ENCODE measurements at regions not wholly inside any gene's neighbourhood (a gene's known extent, or its start where the extent isn't known, plus 50 kb on each side); places are given as distances from the start of the nearest gene placed in this dataset.
A peak's percentile ranks its signal among the peaks of the same experiment; 100 is the strongest.

DNA sequence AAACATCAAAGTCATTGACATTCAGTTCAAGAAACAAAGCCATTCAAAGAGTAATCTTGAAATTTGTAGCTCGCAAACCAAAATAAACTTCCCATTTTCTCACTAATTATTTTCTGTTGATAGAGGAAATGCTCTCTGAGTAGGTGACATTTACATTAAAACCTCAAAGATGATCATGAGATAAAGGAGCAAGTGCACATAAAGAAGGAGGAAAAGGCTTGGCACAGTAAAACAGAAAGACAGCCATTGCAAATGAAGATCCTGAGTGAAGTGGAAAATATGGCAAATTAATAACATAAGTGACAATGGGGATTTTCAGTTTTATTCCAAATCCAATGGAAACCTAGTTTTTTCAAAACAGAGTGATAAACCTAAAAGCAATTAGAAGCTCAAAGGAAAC lies 2320.8 kb downstream of the ARAP2 start:
- H3K9me3 Mint-ChIP-seq = no peaks in the 10 kb centered on the region
- Histone ChIP-seq H3K4me2 (no peak overlapping the region), H3F3A (ENCODE audit: low read depth) (no peaks in the 10 kb centered on the region), H3K9me3 (ENCODE audit: low read depth) (no peaks in the 10 kb centered on the region), H3K4me3 (no peak overlapping the region), H3K9ac (no peak overlapping the region), H3K4me1 (no peaks in the 10 kb centered on the region), H3K27ac (no peak overlapping the region), H2AFZ (replicated peaks) (no peak overlapping the region), H3K36me3 (no peaks in the 10 kb centered on the region), H3K79me2 (ENCODE audit: low read depth) (no peaks in the 10 kb centered on the region), H3K27me3 (no peaks in the 10 kb centered on the region), H4K20me1 (ENCODE audit: low read depth) (no peaks in the 10 kb centered on the region)
- no peak for DNase-seq (ENCODE audit: low spot score)
- no peaks in the 10 kb centered on the region for H3K27me3 Mint-ChIP-seq (ENCODE audit: insufficient read depth, low read depth)
- no peak for TF ChIP-seq EZH2phosphoT487 (IDR thresholded peaks at IDR 0.05)
- no peak overlapping the region for H3K27ac Mint-ChIP-seq
- no peaks in the 10 kb centered on the region for H3K36me3 Mint-ChIP-seq
- H3K4me1 Mint-ChIP-seq = peaks cover 7% of the 10 kb centered on the region
- H3K4me3 Mint-ChIP-seq = no peak overlapping the region

DNA sequence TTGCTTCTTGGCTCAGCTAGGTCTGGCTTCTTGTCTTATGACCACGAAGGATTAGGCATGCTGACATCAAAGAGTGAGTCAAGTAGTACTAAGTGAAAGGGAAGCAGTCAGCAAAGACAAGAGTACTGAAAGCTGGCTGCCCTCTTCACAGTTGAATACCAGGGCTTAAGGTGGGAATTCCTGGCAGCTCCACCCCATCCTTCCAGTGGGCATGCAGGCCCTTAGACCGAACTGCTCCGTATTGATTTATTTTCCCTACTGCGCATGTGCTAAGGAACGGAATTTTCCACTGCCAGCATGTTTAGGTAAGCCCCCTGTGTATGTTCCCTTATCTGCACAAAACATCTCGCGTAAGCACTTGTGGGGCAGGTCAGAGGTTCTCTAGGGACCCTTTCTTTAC lies 2320.1 kb downstream of the ARAP2 start:
- Histone ChIP-seq H3K27me3 (no peaks in the 10 kb centered on the region), H3K4me3 (no peak overlapping the region), H4K20me1 (ENCODE audit: low read depth) (no peaks in the 10 kb centered on the region), H3K79me2 (ENCODE audit: low read depth) (no peaks in the 10 kb centered on the region), H3F3A (ENCODE audit: low read depth) (no peaks in the 10 kb centered on the region), H3K9ac (no peak overlapping the region), H3K27ac (no peak overlapping the region), H3K9me3 (ENCODE audit: low read depth) (no peaks in the 10 kb centered on the region), H3K36me3 (no peaks in the 10 kb centered on the region), H2AFZ (replicated peaks) (no peak overlapping the region), H3K4me2 (no peak overlapping the region), H3K4me1 (no peaks in the 10 kb centered on the region)
- no peaks in the 10 kb centered on the region for H3K36me3 Mint-ChIP-seq
- H3K27ac Mint-ChIP-seq = peak overlapping the region; percentile 24
- H3K27me3 Mint-ChIP-seq (ENCODE audit: insufficient read depth, low read depth) = no peaks in the 10 kb centered on the region
- peak; percentile 8 for DNase-seq (ENCODE audit: low spot score)
- TF ChIP-seq, protein P1, sequence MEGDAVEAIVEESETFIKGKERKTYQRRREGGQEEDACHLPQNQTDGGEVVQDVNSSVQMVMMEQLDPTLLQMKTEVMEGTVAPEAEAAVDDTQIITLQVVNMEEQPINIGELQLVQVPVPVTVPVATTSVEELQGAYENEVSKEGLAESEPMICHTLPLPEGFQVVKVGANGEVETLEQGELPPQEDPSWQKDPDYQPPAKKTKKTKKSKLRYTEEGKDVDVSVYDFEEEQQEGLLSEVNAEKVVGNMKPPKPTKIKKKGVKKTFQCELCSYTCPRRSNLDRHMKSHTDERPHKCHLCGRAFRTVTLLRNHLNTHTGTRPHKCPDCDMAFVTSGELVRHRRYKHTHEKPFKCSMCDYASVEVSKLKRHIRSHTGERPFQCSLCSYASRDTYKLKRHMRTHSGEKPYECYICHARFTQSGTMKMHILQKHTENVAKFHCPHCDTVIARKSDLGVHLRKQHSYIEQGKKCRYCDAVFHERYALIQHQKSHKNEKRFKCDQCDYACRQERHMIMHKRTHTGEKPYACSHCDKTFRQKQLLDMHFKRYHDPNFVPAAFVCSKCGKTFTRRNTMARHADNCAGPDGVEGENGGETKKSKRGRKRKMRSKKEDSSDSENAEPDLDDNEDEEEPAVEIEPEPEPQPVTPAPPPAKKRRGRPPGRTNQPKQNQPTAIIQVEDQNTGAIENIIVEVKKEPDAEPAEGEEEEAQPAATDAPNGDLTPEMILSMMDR (IDR thresholded peaks at IDR 0.05) = no peak
- TF ChIP-seq EZH2phosphoT487 (IDR thresholded peaks at IDR 0.05) = no peak
- TF ChIP-seq EZH2 (IDR thresholded peaks at IDR 0.05) = no peak
- H3K4me3 Mint-ChIP-seq = no peak overlapping the region
- H3K9me3 Mint-ChIP-seq = no peaks in the 10 kb centered on the region
- peaks cover 7% of the 10 kb centered on the region for H3K4me1 Mint-ChIP-seq

DNA sequence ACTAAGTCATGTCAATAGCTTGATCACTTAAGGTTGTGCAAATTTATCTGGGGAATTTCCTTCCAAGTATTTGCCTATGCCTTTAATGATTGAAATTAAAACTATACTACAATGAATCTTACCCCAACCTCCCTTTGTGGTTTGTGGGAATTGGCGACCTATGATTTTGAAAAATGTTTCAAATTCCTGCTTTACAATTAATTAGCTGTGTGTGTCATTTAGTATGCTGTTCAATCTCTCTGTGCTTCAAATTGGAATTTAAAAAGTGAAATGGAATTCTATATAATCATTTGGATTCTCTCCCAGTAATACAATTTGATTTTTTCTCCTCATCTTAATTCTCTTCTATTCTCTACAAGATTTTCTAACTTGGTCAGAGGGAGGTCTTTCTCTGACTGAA lies 2319.5 kb downstream of the ARAP2 start:
- Histone ChIP-seq H2AFZ (replicated peaks) (no peak overlapping the region), H3K4me2 (no peak overlapping the region), H3K27me3 (no peaks in the 10 kb centered on the region), H3K4me3 (no peak overlapping the region), H3K79me2 (ENCODE audit: low read depth) (no peaks in the 10 kb centered on the region), H3K36me3 (no peaks in the 10 kb centered on the region), H3K9me3 (ENCODE audit: low read depth) (no peaks in the 10 kb centered on the region), H3F3A (ENCODE audit: low read depth) (no peaks in the 10 kb centered on the region), H4K20me1 (ENCODE audit: low read depth) (no peaks in the 10 kb centered on the region), H3K9ac (no peak overlapping the region), H3K4me1 (no peaks in the 10 kb centered on the region), H3K27ac (no peak overlapping the region)
- Mint-ChIP-seq H3K4me3 (no peak overlapping the region), H3K27ac (no peak overlapping the region), H3K4me1 (peaks cover 7% of the 10 kb centered on the region), H3K36me3 (no peaks in the 10 kb centered on the region), H3K27me3 (ENCODE audit: insufficient read depth, low read depth) (no peaks in the 10 kb centered on the region), H3K9me3 (no peaks in the 10 kb centered on the region)
- no peak for DNase-seq (ENCODE audit: low spot score)
- TF ChIP-seq, protein P1 (IDR thresholded peaks at IDR 0.05) = no peak
- no peak for TF ChIP-seq EZH2phosphoT487 (IDR thresholded peaks at IDR 0.05)

DNA sequence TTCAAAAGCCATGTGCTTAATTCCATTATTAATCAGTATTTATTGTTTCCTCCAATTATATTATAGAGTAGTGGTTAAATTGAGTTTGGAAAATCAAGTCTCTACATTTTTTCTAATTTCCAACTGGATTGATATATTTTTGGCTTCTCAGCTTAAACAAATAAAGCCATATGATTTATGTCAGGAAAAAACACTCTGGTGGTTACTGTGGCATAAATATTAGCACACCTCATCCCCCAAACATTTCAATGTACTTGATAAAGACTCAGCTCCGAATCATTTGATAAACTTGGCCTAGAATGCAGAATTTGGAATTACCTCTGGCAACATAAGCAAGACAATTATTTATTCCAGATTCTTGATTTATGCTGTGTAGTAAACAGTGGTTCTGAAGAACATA lies 2313.8 kb downstream of the ARAP2 start:
- H3K79me2 ChIP-seq (ENCODE audit: low read depth) = no peaks in the 10 kb centered on the region
- H3K4me2 ChIP-seq = no peak overlapping the region
- H3K9ac ChIP-seq = no peak overlapping the region
- H2AFZ ChIP-seq (replicated peaks) = no peak overlapping the region
- H3K4me1 ChIP-seq = no peaks in the 10 kb centered on the region
- no peaks in the 10 kb centered on the region for H3K27me3 Mint-ChIP-seq (ENCODE audit: insufficient read depth, low read depth)
- no peak overlapping the region for H3K4me3 ChIP-seq
- no peak overlapping the region for H3K27ac ChIP-seq
- H3F3A ChIP-seq (ENCODE audit: low read depth) = no peaks in the 10 kb centered on the region
- H3K36me3 Mint-ChIP-seq = no peaks in the 10 kb centered on the region
- TF ChIP-seq EZH2 (IDR thresholded peaks at IDR 0.05) = no peak
- TF ChIP-seq, protein P1 (IDR thresholded peaks at IDR 0.05) = no peak
- no peak for TF ChIP-seq EZH2phosphoT487 (IDR thresholded peaks at IDR 0.05)
- no peaks in the 10 kb centered on the region for H3K9me3 ChIP-seq (ENCODE audit: low read depth)
- H3K4me3 Mint-ChIP-seq = no peak overlapping the region
- peaks cover 5% of the 10 kb centered on the region for H3K4me1 Mint-ChIP-seq
- no peaks in the 10 kb centered on the region for H3K36me3 ChIP-seq
- no peak overlapping the region for H3K27ac Mint-ChIP-seq
- no peak for DNase-seq (ENCODE audit: low spot score)
- no peaks in the 10 kb centered on the region for H4K20me1 ChIP-seq (ENCODE audit: low read depth)
- H3K9me3 Mint-ChIP-seq = no peaks in the 10 kb centered on the region
- no peaks in the 10 kb centered on the region for H3K27me3 ChIP-seq

Data from neural progenitor cell (in vitro differentiated cells).